ENCODE measurements at regions not wholly inside any gene's neighbourhood (a gene's known extent, or its start where the extent isn't known, plus 50 kb on each side); places are given as distances from the start of the nearest gene placed in this dataset.

DNA sequence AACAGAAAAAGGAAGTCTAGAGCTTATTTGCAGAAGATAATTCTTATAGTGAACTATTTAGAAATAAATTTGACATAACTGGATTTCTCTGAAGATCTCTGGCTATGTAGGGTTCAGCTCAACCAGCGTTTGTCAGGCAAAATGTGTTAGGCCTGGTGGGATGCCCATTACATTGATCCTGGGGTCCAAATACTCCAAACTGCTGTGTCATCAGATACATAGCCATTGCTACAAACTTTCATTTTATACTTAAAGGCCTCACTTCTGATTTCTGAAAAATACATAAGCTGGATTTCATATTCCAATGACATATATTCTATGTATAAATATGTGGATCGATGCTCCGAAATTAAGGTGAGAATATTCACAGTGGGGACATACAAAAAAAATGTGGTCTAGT lies 1958.9 kb upstream of the TENM3 start:
- no peak overlapping the region for H3K4me3 ChIP-seq (ENCODE audit: low read length)
- H3K9me3 ChIP-seq (ENCODE audit: control insufficient read depth, low read length), result no peaks in the 10 kb centered on the region
- intact Hi-C loops (cut with DNase I), result no loop called here
- no peaks in the 10 kb centered on the region for H3K4me1 ChIP-seq (ENCODE audit: control insufficient read depth, insufficient read depth, low read length)
- no peak overlapping the region for H3K27ac ChIP-seq (ENCODE audit: low read length)
- H3K27me3 ChIP-seq (ENCODE audit: control insufficient read depth, insufficient read depth), result no peaks in the 10 kb centered on the region
- whole genome bisulfite sequencing, result 73% methylated on average over 3 of the region's 3 CpGs
- no peak for ATAC-seq
- DNase-seq, result no peak

DNA sequence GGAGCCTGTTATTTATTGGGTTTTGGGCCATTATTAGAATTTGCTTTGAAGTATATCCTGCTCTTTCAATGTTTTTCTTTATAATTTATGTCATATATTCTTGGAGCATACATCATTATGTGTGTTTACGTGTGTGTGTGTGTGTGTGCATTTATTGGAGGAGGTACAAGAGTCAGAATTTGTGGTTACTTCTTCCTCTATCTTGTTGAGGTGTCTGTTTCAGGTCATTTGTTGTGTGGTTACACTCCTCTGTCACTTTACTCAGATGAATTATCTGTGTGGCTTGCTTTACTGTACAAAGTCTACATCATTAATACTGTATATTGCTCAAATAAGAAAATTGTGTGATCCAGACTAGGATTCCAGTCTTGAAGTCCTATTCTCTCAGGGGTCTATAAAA lies 1957.4 kb upstream of the TENM3 start:
- no peak overlapping the region for H3K4me3 ChIP-seq (ENCODE audit: low read length)
- intact Hi-C loops (cut with DNase I), result no loop called here
- ATAC-seq, result no peak
- no peaks in the 10 kb centered on the region for H3K9me3 ChIP-seq (ENCODE audit: control insufficient read depth, low read length)
- DNase-seq, result no peak
- no peaks in the 10 kb centered on the region for H3K4me1 ChIP-seq (ENCODE audit: control insufficient read depth, insufficient read depth, low read length)
- no peaks in the 10 kb centered on the region for H3K27me3 ChIP-seq (ENCODE audit: control insufficient read depth, insufficient read depth)
- no peak overlapping the region for H3K27ac ChIP-seq (ENCODE audit: low read length)
- 72% methylated on average over 1 of the region's 1 CpG for WGBS

DNA sequence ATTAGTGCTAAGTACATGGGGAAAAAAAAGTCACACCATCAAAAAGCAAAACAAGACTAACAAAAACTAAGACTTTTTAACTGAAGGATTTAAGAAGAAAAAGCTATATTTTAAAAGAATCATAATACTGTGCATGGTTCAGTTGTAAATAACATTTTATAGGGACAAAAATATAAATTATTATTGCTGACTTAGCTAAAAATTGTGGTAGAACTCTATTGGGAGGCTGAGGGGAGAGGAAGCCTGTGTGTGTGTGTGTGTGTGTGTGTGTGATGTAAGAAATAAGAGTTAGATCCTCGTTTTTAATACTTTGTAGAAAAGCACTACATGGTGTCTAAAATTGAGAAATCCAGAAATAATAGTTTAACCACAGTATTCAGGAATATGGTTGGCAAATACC lies 1950.9 kb upstream of the TENM3 start:
- H3K4me1 ChIP-seq (ENCODE audit: control insufficient read depth, insufficient read depth, low read length), result no peaks in the 10 kb centered on the region
- no peak overlapping the region for H3K4me3 ChIP-seq (ENCODE audit: low read length)
- WGBS, result 45% methylated on average over 1 of the region's 1 CpG
- intact Hi-C loops (cut with DNase I), result no loop called here
- H3K27me3 ChIP-seq (ENCODE audit: control insufficient read depth, insufficient read depth), result no peaks in the 10 kb centered on the region
- H3K9me3 ChIP-seq (ENCODE audit: control insufficient read depth, low read length), result no peaks in the 10 kb centered on the region
- ATAC-seq, result no peak
- no peak overlapping the region for H3K27ac ChIP-seq (ENCODE audit: low read length)
- no peak for DNase-seq

DNA sequence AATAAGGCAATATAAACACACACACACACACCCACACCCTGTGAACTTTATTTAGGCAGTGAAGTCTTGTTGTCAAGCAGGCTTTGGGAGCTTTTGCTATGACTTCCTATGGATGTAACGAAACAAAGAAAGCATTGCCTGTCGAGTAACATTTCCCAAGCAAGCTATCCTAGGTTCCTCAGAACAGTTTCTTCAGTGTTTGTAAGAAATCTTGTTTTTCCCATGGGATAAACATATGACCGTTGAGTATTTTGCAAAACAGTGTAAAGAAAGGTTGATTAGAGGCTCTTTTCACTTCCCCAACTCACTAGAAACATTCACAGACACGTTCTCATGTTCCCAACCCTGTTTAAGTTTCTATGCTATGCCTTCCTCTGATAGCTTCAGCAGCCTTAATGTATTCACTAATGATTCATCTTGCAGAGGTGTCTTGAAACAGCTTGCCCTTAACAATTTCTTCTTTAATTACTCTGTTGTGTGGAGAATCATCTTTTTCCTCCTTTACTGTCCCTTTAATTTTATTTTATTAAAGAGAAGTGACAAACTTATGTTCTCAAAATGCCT lies 1947.1 kb upstream of the TENM3 start:
- no peak for ATAC-seq
- no peak for DNase-seq
- Histone ChIP-seq H3K27me3 (ENCODE audit: control insufficient read depth, insufficient read depth) (no peaks in the 10 kb centered on the region), H3K9me3 (ENCODE audit: control insufficient read depth, low read length) (no peaks in the 10 kb centered on the region), H3K4me1 (ENCODE audit: control insufficient read depth, insufficient read depth, low read length) (no peaks in the 10 kb centered on the region), H3K27ac (ENCODE audit: low read length) (no peak overlapping the region), H3K4me3 (ENCODE audit: low read length) (no peak overlapping the region)
- intact Hi-C loops (cut with DNase I), result no loop called here
- WGBS, result 39% methylated on average over 4 of the region's 4 CpGs

DNA sequence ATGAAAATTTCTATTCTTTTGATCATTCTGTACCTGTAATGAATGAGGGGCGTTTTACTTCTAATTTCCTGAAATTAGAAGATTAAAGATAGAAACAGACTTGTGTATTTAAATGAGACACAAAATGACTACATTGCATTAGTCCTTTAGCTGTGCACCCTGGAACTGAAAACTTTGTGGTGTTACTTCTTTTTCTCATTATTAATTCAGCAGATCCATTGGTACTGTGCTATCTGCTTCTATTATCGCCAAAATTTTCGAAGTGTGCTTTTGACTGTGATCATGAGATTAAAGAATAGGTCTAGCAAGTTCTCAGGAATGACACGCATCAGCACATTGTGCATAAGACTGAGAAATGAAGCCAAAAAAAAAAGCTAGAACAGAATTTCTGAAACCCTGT lies 1938.9 kb upstream of the TENM3 start:
- Histone ChIP-seq H3K4me1 (ENCODE audit: control insufficient read depth, insufficient read depth, low read length) (no peaks in the 10 kb centered on the region), H3K27me3 (ENCODE audit: control insufficient read depth, insufficient read depth) (no peaks in the 10 kb centered on the region), H3K27ac (ENCODE audit: low read length) (no peak overlapping the region), H3K4me3 (ENCODE audit: low read length) (no peak overlapping the region), H3K9me3 (ENCODE audit: control insufficient read depth, low read length) (no peaks in the 10 kb centered on the region)
- no peak for ATAC-seq
- 57% methylated on average over 4 of the region's 4 CpGs for WGBS
- no peak for DNase-seq
- intact Hi-C loops (cut with DNase I), result no loop called here

- Histone ChIP-seq H3K4me3 (ENCODE audit: low read length) (no peak overlapping the region), H3K27ac (ENCODE audit: low read length) (no peak overlapping the region), H3K4me1 (ENCODE audit: control insufficient read depth, insufficient read depth, low read length) (no peaks in the 10 kb centered on the region), H3K27me3 (ENCODE audit: control insufficient read depth, insufficient read depth) (no peaks in the 10 kb centered on the region), H3K9me3 (ENCODE audit: control insufficient read depth, low read length) (no peaks in the 10 kb centered on the region)
- ATAC-seq, result no peak
- WGBS, result 95% methylated on average over 3 of the region's 3 CpGs
- intact Hi-C loops (cut with DNase I), result no loop called here
- DNase-seq, result no peak
Observed at GRCh38 chr4:180310616-180311015, 1932.6 kb upstream of the TENM3 start.

DNA sequence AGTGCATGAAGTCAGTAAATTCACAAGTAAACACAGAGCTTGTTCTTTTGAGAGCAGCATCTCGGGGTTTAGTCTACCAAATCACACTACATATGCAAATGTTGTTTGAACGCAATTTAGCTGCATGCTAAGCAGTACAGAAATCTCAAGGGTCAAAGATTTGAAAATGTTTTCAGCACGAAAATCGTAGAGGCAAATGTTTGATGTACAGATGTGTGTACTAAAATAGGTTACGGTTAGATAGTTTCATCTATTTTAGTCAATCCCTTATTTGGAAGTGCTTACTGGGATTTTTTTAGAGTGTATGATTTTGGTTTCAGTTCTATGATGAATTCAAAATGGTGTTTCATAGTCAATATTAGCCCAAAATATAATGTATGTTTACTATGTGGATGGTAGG lies 1928.2 kb upstream of the TENM3 start:
- no peak for ATAC-seq
- H3K9me3 ChIP-seq (ENCODE audit: control insufficient read depth, low read length), result no peaks in the 10 kb centered on the region
- 61% methylated on average over 5 of the region's 5 CpGs for WGBS
- H3K27ac ChIP-seq (ENCODE audit: low read length), result no peak overlapping the region
- no peak for DNase-seq
- H3K4me3 ChIP-seq (ENCODE audit: low read length), result no peak overlapping the region
- no peaks in the 10 kb centered on the region for H3K4me1 ChIP-seq (ENCODE audit: control insufficient read depth, insufficient read depth, low read length)
- no peaks in the 10 kb centered on the region for H3K27me3 ChIP-seq (ENCODE audit: control insufficient read depth, insufficient read depth)
- intact Hi-C loops (cut with DNase I), result no loop called here

DNA sequence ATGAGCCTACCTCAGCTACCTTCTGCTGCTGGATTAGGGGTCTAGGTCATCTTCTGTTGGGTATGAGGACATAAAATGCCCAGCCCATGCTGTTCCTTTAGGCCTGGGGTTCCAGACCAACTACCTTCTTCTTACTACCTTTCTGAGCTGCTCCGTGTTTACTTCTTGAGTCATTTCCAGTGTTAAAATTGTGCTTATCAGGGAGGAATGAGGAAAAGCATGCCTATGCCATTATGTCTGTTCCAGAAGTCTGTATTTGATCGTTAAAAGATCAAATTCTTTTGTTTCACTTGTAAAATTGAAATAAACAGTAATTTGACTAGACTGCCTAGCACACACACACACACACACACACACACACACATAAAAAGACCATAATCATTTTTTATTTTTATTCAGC lies 1912.7 kb upstream of the TENM3 start:
- Histone ChIP-seq H3K27ac (ENCODE audit: low read length) (no peak overlapping the region), H3K4me3 (ENCODE audit: low read length) (no peak overlapping the region), H3K4me1 (ENCODE audit: control insufficient read depth, insufficient read depth, low read length) (no peaks in the 10 kb centered on the region), H3K27me3 (ENCODE audit: control insufficient read depth, insufficient read depth) (no peaks in the 10 kb centered on the region), H3K9me3 (ENCODE audit: control insufficient read depth, low read length) (no peaks in the 10 kb centered on the region)
- ATAC-seq (no peak), DNase-seq (no peak)
- WGBS, result 63% methylated on average over 2 of the region's 2 CpGs
- intact Hi-C loops (cut with DNase I), result no loop called here

DNA sequence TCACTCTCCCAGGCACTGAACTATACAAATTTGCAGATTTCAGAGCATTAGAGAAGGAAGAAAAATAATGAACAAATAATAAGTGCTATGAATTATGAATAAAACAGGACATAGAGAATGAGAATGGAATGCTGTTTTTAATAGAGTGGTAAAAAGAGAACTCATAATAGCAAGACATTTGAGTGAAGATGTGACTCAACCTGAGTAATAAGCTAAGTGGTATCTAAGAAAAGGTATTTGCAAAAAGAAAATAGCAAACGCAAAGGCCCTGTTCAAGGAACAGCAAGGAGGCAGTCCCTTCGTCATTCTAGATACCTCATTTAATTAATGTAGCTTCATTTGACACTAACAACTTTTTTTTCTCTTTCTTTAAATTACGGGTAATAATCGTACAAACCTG lies 1910.0 kb upstream of the TENM3 start:
- H3K9me3 ChIP-seq (ENCODE audit: control insufficient read depth, low read length), result no peaks in the 10 kb centered on the region
- H3K27me3 ChIP-seq (ENCODE audit: control insufficient read depth, insufficient read depth), result no peaks in the 10 kb centered on the region
- WGBS, result 78% methylated on average over 4 of the region's 4 CpGs
- DNase-seq (no peak), ATAC-seq (no peak)
- H3K4me3 ChIP-seq (ENCODE audit: low read length), result no peak overlapping the region
- intact Hi-C loops (cut with DNase I), result no loop called here
- no peaks in the 10 kb centered on the region for H3K4me1 ChIP-seq (ENCODE audit: control insufficient read depth, insufficient read depth, low read length)
- no peak overlapping the region for H3K27ac ChIP-seq (ENCODE audit: low read length)

DNA sequence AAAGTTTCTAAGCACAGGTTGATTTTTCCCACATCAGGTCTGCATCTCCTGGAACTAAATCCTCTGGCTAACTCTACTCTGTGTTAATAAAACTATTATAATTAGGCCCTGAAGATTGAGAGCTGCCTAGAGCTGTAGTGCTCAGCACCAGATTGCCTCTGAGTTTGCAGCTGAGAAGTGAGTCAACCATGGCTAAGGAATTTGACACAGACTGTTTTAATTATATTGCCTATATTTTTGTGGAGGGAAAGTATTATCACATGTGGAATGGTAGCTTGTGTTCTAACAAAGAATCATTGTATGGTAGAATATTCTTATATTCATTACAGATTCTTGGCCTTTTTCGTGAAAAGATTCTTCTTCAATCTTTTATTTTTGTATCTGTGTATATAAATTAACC lies 1907.6 kb upstream of the TENM3 start:
- no peak for ATAC-seq
- no peaks in the 10 kb centered on the region for H3K4me1 ChIP-seq (ENCODE audit: control insufficient read depth, insufficient read depth, low read length)
- no peak overlapping the region for H3K4me3 ChIP-seq (ENCODE audit: low read length)
- WGBS, result 78% methylated on average over 1 of the region's 1 CpG
- no peak overlapping the region for H3K27ac ChIP-seq (ENCODE audit: low read length)
- no peak for DNase-seq
- intact Hi-C loops (cut with DNase I), result no loop called here
- H3K27me3 ChIP-seq (ENCODE audit: control insufficient read depth, insufficient read depth), result no peaks in the 10 kb centered on the region
- H3K9me3 ChIP-seq (ENCODE audit: control insufficient read depth, low read length), result no peaks in the 10 kb centered on the region

GRCh38 chr4:180336494-180337090 lies 1906.6 kb upstream of the TENM3 start:
- Histone ChIP-seq H3K27me3 (ENCODE audit: control insufficient read depth, insufficient read depth) (no peaks in the 10 kb centered on the region), H3K27ac (ENCODE audit: low read length) (no peak overlapping the region), H3K9me3 (ENCODE audit: control insufficient read depth, low read length) (no peaks in the 10 kb centered on the region), H3K4me3 (ENCODE audit: low read length) (no peak overlapping the region), H3K4me1 (ENCODE audit: control insufficient read depth, insufficient read depth, low read length) (no peaks in the 10 kb centered on the region)
- intact Hi-C loops (cut with DNase I), result no loop called here
- DNase-seq (no peak), ATAC-seq (no peak)
- 63% methylated on average over 1 of the region's 1 CpG for WGBS

DNA sequence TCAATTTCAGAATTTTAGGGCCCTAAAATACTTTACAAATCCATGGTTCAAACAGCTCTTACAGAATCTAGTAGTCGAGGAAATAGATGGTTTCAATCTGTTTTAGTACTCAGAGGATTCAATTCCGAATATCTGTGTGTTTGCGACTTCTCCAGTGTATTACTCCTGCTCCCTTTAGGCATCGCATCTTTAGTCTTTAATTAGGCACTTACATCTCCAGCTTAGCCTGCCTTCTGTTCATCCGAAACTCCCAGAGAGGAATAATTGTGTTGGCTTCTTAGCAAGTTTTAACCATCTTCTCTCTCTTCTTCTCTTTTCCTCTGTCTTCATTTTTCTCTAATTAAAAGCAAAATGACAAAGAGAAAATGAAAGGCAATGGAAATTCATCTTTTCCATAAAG lies 1901.3 kb upstream of the TENM3 start:
- intact Hi-C loops (cut with DNase I), result no loop called here
- Histone ChIP-seq H3K27ac (ENCODE audit: low read length) (no peak overlapping the region), H3K9me3 (ENCODE audit: control insufficient read depth, low read length) (no peaks in the 10 kb centered on the region), H3K4me1 (ENCODE audit: control insufficient read depth, insufficient read depth, low read length) (no peaks in the 10 kb centered on the region), H3K4me3 (ENCODE audit: low read length) (no peak overlapping the region), H3K27me3 (ENCODE audit: control insufficient read depth, insufficient read depth) (no peaks in the 10 kb centered on the region)
- DNase-seq, result no peak
- no peak for ATAC-seq
- 82% methylated on average over 5 of the region's 5 CpGs for WGBS
